B cell (primary cell): ENCODE measurements at regions not wholly inside any gene's neighbourhood (a gene's known extent, or its start where the extent isn't known, plus 50 kb on each side); places are given as distances from the start of the nearest gene placed in this dataset.

Experiments used
- CTCF ChIP-seq: fragments of 200-600 bp; IDR thresholded peaks from one replicate; pipeline ENCODE4 v1.8.0; 2022; ENCODE audit warnings: antibody characterized with exemption, mild to moderate bottlenecking
- EZH2 ChIP-seq: IDR thresholded peaks from 2 replicates; pipeline ENCODE4 v1.6.1; 2012; ENCODE audit warnings: borderline replicate concordance, low read depth, mild to moderate bottlenecking, moderate library complexity, low read length; ENCODE audit not compliant: insufficient read depth, poor library complexity, severe bottlenecking

GRCh38 chr1:96296991-96297390, 424.6 kb upstream of the PTBP2 start:
- no peak for TF ChIP-seq CTCF
- no peak for TF ChIP-seq EZH2
